ENCODE measurements at regions not wholly inside any gene's neighbourhood (a gene's known extent, or its start where the extent isn't known, plus 50 kb on each side); places are given as distances from the start of the nearest gene placed in this dataset.

- no peaks in the 10 kb centered on the region for H3K27me3 Mint-ChIP-seq (ENCODE audit: low read depth)
These were observed 284.5 kb upstream of the JAG1 start for GRCh38 chr20:10958279-10958678.

GRCh38 chr20:10960416-10960815 lies 286.6 kb upstream of the JAG1 start:
- TF ChIP-seq OVOL2 (CRISPR knock-in tag; IDR thresholded peaks at IDR 0.05; ENCODE audit: borderline replicate concordance): no peak
- peak; percentile 52; the same call in 1 of the 2 replicates for TF ChIP-seq USF2 (CRISPR knock-in tag; IDR thresholded peaks at IDR 0.05)
- H3K4me3 Mint-ChIP-seq: no peak overlapping the region
- POLR2A ChIA-PET: no interaction called here
- H3K4me1 Mint-ChIP-seq: no peaks in the 10 kb centered on the region
- DNase-seq (ENCODE audit: low spot score) (no peak), ATAC-seq (no peak)
- no peak overlapping the region for H3K27ac Mint-ChIP-seq
- H3K9me3 Mint-ChIP-seq: peaks cover 6% of the 10 kb centered on the region
- H3K36me3 Mint-ChIP-seq: no peaks in the 10 kb centered on the region
- H3K27me3 Mint-ChIP-seq (ENCODE audit: low read depth): no peaks in the 10 kb centered on the region
- CTCF ChIA-PET: no interaction called here

More at GRCh38 chr20:10958279-10958678, 284.5 kb upstream of the JAG1 start:
- DNase-seq (ENCODE audit: low spot score) (no peak), ATAC-seq (no peak)
- CTCF ChIA-PET: interaction anchor here (0.6 to 1.8 kb wide), 15 partner anchors 14 to 1070 kb away, joined by 3 to 14 read pairs (median 4); no protein-coding TSS in a partner anchor
- Mint-ChIP-seq H3K4me1 (peaks cover 6% of the 10 kb centered on the region), H3K36me3 (no peaks in the 10 kb centered on the region), H3K9me3 (peaks cover 6% of the 10 kb centered on the region), H3K4me3 (no peak overlapping the region), H3K27ac (no peak overlapping the region)
- POLR2A ChIA-PET: interaction anchor here (0.7 kb wide), 1 partner anchor 60 kb away, joined by 8 read pairs; no protein-coding TSS in a partner anchor
- TF ChIP-seq ZNF232 (CRISPR knock-in tag; IDR thresholded peaks at IDR 0.05) (no peak), ZNF396 (CRISPR knock-in tag; IDR thresholded peaks at IDR 0.05; ENCODE audit: borderline replicate concordance) (no peak), TCF7 (CRISPR knock-in tag; IDR thresholded peaks at IDR 0.05; ENCODE audit: low read depth) (no peak), STAT6 (CRISPR knock-in tag; conservative IDR thresholded peaks at IDR 0.05; ENCODE audit: low read depth) (no peak), ZNF281 (CRISPR knock-in tag; IDR thresholded peaks at IDR 0.05) (no peak)

- no peaks in the 10 kb centered on the region for H3K27me3 Mint-ChIP-seq (ENCODE audit: low read depth)
- no peak overlapping the region for H3K4me3 Mint-ChIP-seq
- DNase-seq (ENCODE audit: low spot score) (no peak), ATAC-seq (no peak)
- H3K4me1 Mint-ChIP-seq: no peaks in the 10 kb centered on the region
- H3K36me3 Mint-ChIP-seq: no peaks in the 10 kb centered on the region
- TF ChIP-seq ZNF396 (CRISPR knock-in tag; IDR thresholded peaks at IDR 0.05; ENCODE audit: borderline replicate concordance): no peak
- no peak for TF ChIP-seq EMX1 (CRISPR knock-in tag; IDR thresholded peaks at IDR 0.05)
- no peak for TF ChIP-seq KAT7 (CRISPR knock-in tag; IDR thresholded peaks at IDR 0.05; ENCODE audit: borderline replicate concordance)
- peaks cover 5% of the 10 kb centered on the region for H3K9me3 Mint-ChIP-seq
- no peak overlapping the region for H3K27ac Mint-ChIP-seq
- ChIA-PET CTCF (no interaction called here), POLR2A (no interaction called here)
These were observed 288.0 kb upstream of the JAG1 start for GRCh38 chr20:10961651-10962288.

- Mint-ChIP-seq H3K27me3 (ENCODE audit: low read depth) (no peaks in the 10 kb centered on the region), H3K27ac (no peak overlapping the region), H3K36me3 (no peaks in the 10 kb centered on the region), H3K9me3 (peaks cover 5% of the 10 kb centered on the region), H3K4me3 (no peak overlapping the region), H3K4me1 (no peaks in the 10 kb centered on the region)
- no peak for TF ChIP-seq PRRX2 (CRISPR knock-in tag; IDR thresholded peaks at IDR 0.05)
- TF ChIP-seq ETV6 (CRISPR knock-in tag; IDR thresholded peaks at IDR 0.05): no peak
- no peak for TF ChIP-seq ZNF425 (CRISPR knock-in tag; conservative IDR thresholded peaks at IDR 0.05)
- TF ChIP-seq ZNF671 (CRISPR knock-in tag; IDR thresholded peaks at IDR 0.05): no peak
- no peak for TF ChIP-seq ERG (CRISPR knock-in tag; IDR thresholded peaks at IDR 0.05)
- no peak for TF ChIP-seq EMX1 (CRISPR knock-in tag; IDR thresholded peaks at IDR 0.05)
- CTCF ChIA-PET: no interaction called here
- ATAC-seq: no peak
- POLR2A ChIA-PET: no interaction called here
- no peak for DNase-seq (ENCODE audit: low spot score)
These were observed 289.1 kb upstream of the JAG1 start for GRCh38 chr20:10962937-10963336.
